ENCODE measurements at regions not wholly inside any gene's neighbourhood (a gene's known extent, or its start where the extent isn't known, plus 50 kb on each side); places are given as distances from the start of the nearest gene placed in this dataset.
A peak's percentile ranks its signal among the peaks of the same experiment; 100 is the strongest.

GRCh38 chr9:2343756-2344155, 277.8 kb upstream of the VLDLR start:
- DNase-seq = no peak
- H3K4me1 ChIP-seq = no peaks in the 10 kb centered on the region
- 94 to 98% methylated on average over 3 of the region's 3 CpGs for WGBS, 2 donors
- intact Hi-C loops (cut with DNase I) = no loop called here
- no peaks in the 10 kb centered on the region for H3K27me3 ChIP-seq
- no peaks in the 10 kb centered on the region for H3K9me3 ChIP-seq
- ATAC-seq = no peak
- no peak overlapping the region for H3K27ac ChIP-seq
- no peaks in the 10 kb centered on the region for H3K36me3 ChIP-seq
- TF ChIP-seq, protein P1, sequence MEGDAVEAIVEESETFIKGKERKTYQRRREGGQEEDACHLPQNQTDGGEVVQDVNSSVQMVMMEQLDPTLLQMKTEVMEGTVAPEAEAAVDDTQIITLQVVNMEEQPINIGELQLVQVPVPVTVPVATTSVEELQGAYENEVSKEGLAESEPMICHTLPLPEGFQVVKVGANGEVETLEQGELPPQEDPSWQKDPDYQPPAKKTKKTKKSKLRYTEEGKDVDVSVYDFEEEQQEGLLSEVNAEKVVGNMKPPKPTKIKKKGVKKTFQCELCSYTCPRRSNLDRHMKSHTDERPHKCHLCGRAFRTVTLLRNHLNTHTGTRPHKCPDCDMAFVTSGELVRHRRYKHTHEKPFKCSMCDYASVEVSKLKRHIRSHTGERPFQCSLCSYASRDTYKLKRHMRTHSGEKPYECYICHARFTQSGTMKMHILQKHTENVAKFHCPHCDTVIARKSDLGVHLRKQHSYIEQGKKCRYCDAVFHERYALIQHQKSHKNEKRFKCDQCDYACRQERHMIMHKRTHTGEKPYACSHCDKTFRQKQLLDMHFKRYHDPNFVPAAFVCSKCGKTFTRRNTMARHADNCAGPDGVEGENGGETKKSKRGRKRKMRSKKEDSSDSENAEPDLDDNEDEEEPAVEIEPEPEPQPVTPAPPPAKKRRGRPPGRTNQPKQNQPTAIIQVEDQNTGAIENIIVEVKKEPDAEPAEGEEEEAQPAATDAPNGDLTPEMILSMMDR (IDR thresholded peaks at IDR 0.05) = no peak
- no peak overlapping the region for H3K4me3 ChIP-seq
- FAIRE-seq = no peak

GRCh38 chr9:2344436-2344835, 277.2 kb upstream of the VLDLR start:
- Histone ChIP-seq H3K4me3 (no peak overlapping the region), H3K27me3 (no peaks in the 10 kb centered on the region), H3K4me1 (no peaks in the 10 kb centered on the region), H3K36me3 (no peaks in the 10 kb centered on the region), H3K27ac (no peak overlapping the region), H3K9me3 (no peaks in the 10 kb centered on the region)
- TF ChIP-seq, protein P1 (IDR thresholded peaks at IDR 0.05) = no peak
- ATAC-seq (no peak), DNase-seq (no peak), FAIRE-seq (no peak)
- WGBS, 2 donors = 95 to 96% methylated on average over 2 of the region's 2 CpGs
- intact Hi-C loops (cut with DNase I) = no loop called here

DNA sequence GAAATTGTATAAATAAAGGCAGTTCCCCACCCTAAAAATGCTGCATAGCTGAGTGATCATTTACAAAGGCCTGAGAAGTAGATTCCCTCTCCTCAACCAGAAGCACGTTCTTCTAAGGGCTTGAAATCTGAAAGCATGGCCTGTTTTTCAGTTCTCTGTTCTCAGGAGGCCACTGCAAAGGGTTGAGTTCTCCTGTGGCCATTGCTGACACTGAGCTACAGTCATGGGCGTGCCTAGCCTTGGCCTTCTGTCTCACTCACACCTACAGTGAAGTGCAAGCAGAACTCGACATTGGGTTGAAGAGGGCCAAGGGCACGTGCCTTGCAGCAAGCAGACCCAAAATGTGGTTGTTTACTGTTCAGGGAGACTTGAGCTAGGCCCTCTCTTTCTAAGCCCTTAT, 276.6 kb upstream of the VLDLR start:
- WGBS, 2 donors = 55 to 75% methylated on average over 4 of the region's 4 CpGs

GRCh38 chr9:2346277-2346913, 275.2 kb upstream of the VLDLR start:
- ATAC-seq = no peak

More for the DNA sequence above, 276.6 kb upstream of the VLDLR start:
- Histone ChIP-seq H3K4me1 (no peaks in the 10 kb centered on the region), H3K36me3 (no peaks in the 10 kb centered on the region), H3K9me3 (no peaks in the 10 kb centered on the region), H3K4me3 (no peak overlapping the region), H3K27ac (no peak overlapping the region), H3K27me3 (no peaks in the 10 kb centered on the region)
- peak in 2 of 4 donors; percentile 26 to 40 for ATAC-seq
- no peak for DNase-seq
- TF ChIP-seq, protein P1 (IDR thresholded peaks at IDR 0.05) = no peak
- intact Hi-C loops (cut with DNase I) = no loop called here
- no peak for FAIRE-seq

GRCh38 chr9:2351324-2351723, 270.3 kb upstream of the VLDLR start:
- FAIRE-seq = no peak
- Histone ChIP-seq H3K4me3 (no peak overlapping the region), H3K27me3 (no peaks in the 10 kb centered on the region), H3K27ac (no peak overlapping the region), H3K36me3 (no peaks in the 10 kb centered on the region), H3K4me1 (no peaks in the 10 kb centered on the region), H3K9me3 (no peaks in the 10 kb centered on the region)
- TF ChIP-seq, protein P1 (IDR thresholded peaks at IDR 0.05) = no peak
- no peak for DNase-seq
- intact Hi-C loops (cut with DNase I) = no loop called here
- no peak for ATAC-seq
- 82 to 87% methylated on average over 3 of the region's 3 CpGs for WGBS, 2 donors

More at GRCh38 chr9:2346277-2346913, 275.2 kb upstream of the VLDLR start:
- Histone ChIP-seq H3K4me3 (no peak overlapping the region), H3K27me3 (no peaks in the 10 kb centered on the region), H3K36me3 (no peaks in the 10 kb centered on the region), H3K27ac (no peak overlapping the region), H3K9me3 (no peaks in the 10 kb centered on the region), H3K4me1 (no peaks in the 10 kb centered on the region)
- DNase-seq (no peak), FAIRE-seq (no peak)
- intact Hi-C loops (cut with DNase I) = no loop called here
- TF ChIP-seq, protein P1 (IDR thresholded peaks at IDR 0.05) = no peak
- WGBS, 2 donors = 88 to 92% methylated on average over 2 of the region's 2 CpGs

Measured in pancreas (tissue), 10 donors.